Neural cell (in vitro differentiated cells): ENCODE measurements at regions not wholly inside any gene's neighbourhood (a gene's known extent, or its start where the extent isn't known, plus 50 kb on each side); places are given as distances from the start of the nearest gene placed in this dataset.

Experiments
- H2AFZ ChIP-seq: fragments of 200-600, 300-800 bp; sonication (generic), shearing (Covaris generic); 2 replicates; pipeline ENCODE4 v1.6.0; 2014; ENCODE audit warnings: low read depth, mild to moderate bottlenecking, antibody characterized with exemption, low read length, moderate library complexity
- H3F3A ChIP-seq: fragments of 200-600 bp; shearing (Covaris generic); 2 replicates; pipeline ENCODE4 v1.6.1; 2016; ENCODE audit warnings: mild to moderate bottlenecking, moderate library complexity, mixed read lengths, antibody characterized with exemption, low read length; ENCODE audit not compliant: insufficient read depth, poor library complexity, severe bottlenecking
- H3K27ac ChIP-seq: fragments of 200-600, 300-800 bp; sonication (generic), shearing (Covaris generic); 2 replicates; pipeline ENCODE4 v1.5.1; 2014; ENCODE audit warnings: mild to moderate bottlenecking, low read length, moderate library complexity
- H3K27me3 ChIP-seq: fragments of 300-800, 200-600 bp; sonication (generic), shearing (Covaris generic); 2 replicates; pipeline ENCODE4 v1.6.0; 2014; ENCODE audit warnings: mild to moderate bottlenecking, low read depth, low read length, moderate library complexity; ENCODE audit not compliant: insufficient read depth
- H3K36me3 ChIP-seq: fragments of 300-800, 200-600 bp; sonication (generic), shearing (Covaris generic); 2 replicates; pipeline ENCODE4 v1.5.1; 2014; ENCODE audit warnings: mild to moderate bottlenecking, antibody characterized with exemption, low read length, moderate library complexity; ENCODE audit not compliant: insufficient read depth
- H3K4me2 ChIP-seq: fragments of 300-800, 200-600 bp; sonication (generic), shearing (Covaris generic); 2 replicates; pipeline ENCODE4 v1.6.0; 2014; ENCODE audit warnings: mild to moderate bottlenecking, low read length
- H3K4me3 ChIP-seq: fragments of 300-800, 200-600 bp; sonication (generic), shearing (Covaris generic); 2 replicates; pipeline ENCODE4 v1.5.1; 2014; ENCODE audit warnings: mild to moderate bottlenecking, low read length, moderate library complexity
- H3K79me2 ChIP-seq: fragments of 200-600 bp; shearing (Covaris generic); replicated peaks from 2 replicates; pipeline ENCODE4 v1.6.0; 2014; ENCODE audit warnings: mild to moderate bottlenecking, low read length, moderate library complexity; ENCODE audit not compliant: insufficient read depth
- H3K9ac ChIP-seq: fragments of 300-800, 200-600 bp; sonication (generic), shearing (Covaris generic); 2 replicates; pipeline ENCODE4 v1.6.1; 2016; ENCODE audit warnings: mild to moderate bottlenecking, low read length, mixed read lengths
- H3K9me2 ChIP-seq: fragments of 200-600 bp; shearing (Covaris generic); 2 replicates; pipeline ENCODE4 v1.6.1; 2016; ENCODE audit warnings: mild to moderate bottlenecking, low read length, mixed read lengths; ENCODE audit not compliant: insufficient read depth
- H3K9me3 ChIP-seq: fragments of 200-600, 300-800 bp; sonication (generic), shearing (Covaris generic); 2 replicates; pipeline ENCODE4 v1.6.1; 2016; ENCODE audit warnings: mild to moderate bottlenecking, mixed run types, low read length, moderate library complexity, mixed read lengths
- H4K20me1 ChIP-seq: fragments of 200-600 bp; shearing (Covaris generic); 2 replicates; pipeline ENCODE4 v1.6.1; 2016; ENCODE audit warnings: mild to moderate bottlenecking, mixed run types; ENCODE audit not compliant: insufficient read depth
- CTCF ChIP-seq: fragments of 450-650 bp; IDR thresholded peaks from 2 replicates; pipeline ENCODE4 v1.5.1; 2014; ENCODE audit warnings: antibody characterized with exemption, mild to moderate bottlenecking, moderate library complexity; ENCODE audit not compliant: poor library complexity, severe bottlenecking
- EP300 ChIP-seq: fragments of 450-650 bp; conservative IDR thresholded peaks from 2 replicates; pipeline ENCODE4 v1.6.1; 2014; ENCODE audit warnings: antibody characterized with exemption, mild to moderate bottlenecking, moderate library complexity; ENCODE audit not compliant: poor library complexity, severe bottlenecking
- EZH2 ChIP-seq: fragments of 200-600, 300-800 bp; shearing (Covaris generic), sonication (generic); IDR thresholded peaks from 2 replicates; pipeline ENCODE4 v1.6.1; 2014; ENCODE audit warnings: antibody characterized with exemption, low read length, borderline replicate concordance, mild to moderate bottlenecking; ENCODE audit not compliant: insufficient read depth, poor library complexity, severe bottlenecking
- MXI1 ChIP-seq: fragments of 450-650 bp; conservative IDR thresholded peaks from 2 replicates; pipeline ENCODE4 v1.6.1; 2014; ENCODE audit warnings: antibody characterized with exemption, mild to moderate bottlenecking; ENCODE audit not compliant: poor library complexity, severe bottlenecking
- POLR2AphosphoS5 ChIP-seq: IDR thresholded peaks from 2 replicates; pipeline ENCODE4 v1.6.1; 2012
- RAD21 ChIP-seq: fragments of 450-650 bp; conservative IDR thresholded peaks from 2 replicates; pipeline ENCODE4 v1.6.1; 2014; ENCODE audit warnings: antibody characterized with exemption, mild to moderate bottlenecking, moderate library complexity
- REST ChIP-seq: IDR thresholded peaks from 2 replicates; pipeline ENCODE4 v1.6.1; 2012; ENCODE audit warnings: borderline replicate concordance
- SMC3 ChIP-seq: fragments of 450-650 bp; conservative IDR thresholded peaks from 2 replicates; pipeline ENCODE4 v1.6.1; 2014; ENCODE audit warnings: antibody characterized with exemption, mild to moderate bottlenecking, moderate library complexity; ENCODE audit not compliant: poor library complexity
- TAF1 ChIP-seq: IDR thresholded peaks from 2 replicates; pipeline ENCODE4 v1.6.1; 2012; ENCODE audit warnings: low read depth

GRCh38 chr16:87003414-87003755, 313.8 kb downstream of the C16orf95 start:
- Histone ChIP-seq H3K36me3 (no peaks in the 10 kb centered on the region), H3K9me2 (no peaks in the 10 kb centered on the region), H3K9ac (no peak overlapping the region), H3K4me3 (no peak overlapping the region), H3K4me2 (no peak overlapping the region), H2AFZ (no peak overlapping the region), H4K20me1 (no peaks in the 10 kb centered on the region), H3K27ac (no peak overlapping the region), H3K27me3 (no peaks in the 10 kb centered on the region), H3K79me2 (no peaks in the 10 kb centered on the region), H3K9me3 (no peaks in the 10 kb centered on the region), H3F3A (no peaks in the 10 kb centered on the region)
- TF ChIP-seq EZH2 = no peak
- no peak for TF ChIP-seq POLR2AphosphoS5
- TF ChIP-seq SMC3 = no peak
- TF ChIP-seq CTCF = no peak
- no peak for TF ChIP-seq TAF1
- TF ChIP-seq REST = no peak
- TF ChIP-seq RAD21 = no peak
- no peak for TF ChIP-seq EP300
- no peak for TF ChIP-seq MXI1

GRCh38 chr16:87006021-87006420, 311.2 kb downstream of the C16orf95 start:
- TF ChIP-seq MXI1 (no peak), EP300 (no peak), EZH2 (no peak), REST (no peak), RAD21 (no peak), CTCF (no peak), POLR2AphosphoS5 (no peak), SMC3 (no peak), TAF1 (no peak)
- Histone ChIP-seq H2AFZ (no peak overlapping the region), H3K9me2 (no peaks in the 10 kb centered on the region), H3K79me2 (no peaks in the 10 kb centered on the region), H3K9ac (no peak overlapping the region), H3K27me3 (no peaks in the 10 kb centered on the region), H3F3A (no peaks in the 10 kb centered on the region), H3K36me3 (no peaks in the 10 kb centered on the region), H3K9me3 (no peaks in the 10 kb centered on the region), H3K4me2 (no peak overlapping the region), H3K27ac (no peak overlapping the region), H3K4me3 (no peak overlapping the region), H4K20me1 (no peaks in the 10 kb centered on the region)
